Stimulated activated CD4-positive, alpha-beta T cell treated with anti-CD3 and anti-CD28 coated beads, Interleukin-1b, Interleukin-23, amount 100 ng/mL, for 48 hours (primary cell): ENCODE measurements at regions not wholly inside any gene's neighbourhood (a gene's known extent, or its start where the extent isn't known, plus 50 kb on each side); places are given as distances from the start of the nearest gene placed in this dataset.
"Not testable (repeated sequence)": the region's sequence is repeated elsewhere in the genome, so short reads cannot be mapped to it uniquely, and the experiment has no call there.

Experiments used
- DNase-seq: peaks from one replicate; pipeline ENCODE4 v3.0.0-alpha.2; 2020

- no peak for DNase-seq
Observed at GRCh38 chr4:17232566-17233253, 279.2 kb downstream of the QDPR start.

GRCh38 chr4:17231880-17232475, 279.9 kb downstream of the QDPR start:
- not testable (repeated sequence) for DNase-seq

GRCh38 chr4:17230727-17231126, 281.2 kb downstream of the QDPR start:
- DNase-seq, result no peak

GRCh38 chr4:17220816-17221215, 291.1 kb downstream of the QDPR start:
- no peak for DNase-seq

GRCh38 chr4:17218786-17219185, 293.1 kb downstream of the QDPR start:
- no peak for DNase-seq

GRCh38 chr4:17206829-17207801, 304.8 kb downstream of the QDPR start:
- DNase-seq, result no peak

- no peak for DNase-seq
Observed at GRCh38 chr4:17204908-17205307, 306.5 kb upstream of the LDB2 start.

- DNase-seq, result no peak
Observed at GRCh38 chr4:17203797-17204196, 305.4 kb upstream of the LDB2 start.

- no peak for DNase-seq
Observed at GRCh38 chr4:17197070-17197469, 298.6 kb upstream of the LDB2 start.

- DNase-seq, result no peak
Observed at GRCh38 chr4:17195461-17196275, 297.2 kb upstream of the LDB2 start.

GRCh38 chr4:17194586-17194985, 296.1 kb upstream of the LDB2 start:
- no peak for DNase-seq

GRCh38 chr4:17189759-17190158, 291.3 kb upstream of the LDB2 start:
- no peak for DNase-seq

- DNase-seq, result no peak
Observed at GRCh38 chr4:17189401-17189720, 290.9 kb upstream of the LDB2 start.

- DNase-seq, result no peak
Observed at GRCh38 chr4:17188547-17189400, 290.3 kb upstream of the LDB2 start.

- no peak for DNase-seq
Observed at GRCh38 chr4:17188125-17188524, 289.7 kb upstream of the LDB2 start.

GRCh38 chr4:17187003-17187402, 288.6 kb upstream of the LDB2 start:
- DNase-seq, result no peak

GRCh38 chr4:17182888-17183287, 284.4 kb upstream of the LDB2 start:
- DNase-seq, result no peak

GRCh38 chr4:17174751-17175150, 276.3 kb upstream of the LDB2 start:
- no peak for DNase-seq

- no peak for DNase-seq
Observed at GRCh38 chr4:17173300-17173699, 274.9 kb upstream of the LDB2 start.

GRCh38 chr4:17170131-17170530, 271.7 kb upstream of the LDB2 start:
- no peak for DNase-seq

- DNase-seq, result no peak
Observed at GRCh38 chr4:17169699-17170098, 271.3 kb upstream of the LDB2 start.

GRCh38 chr4:17168571-17168970, 270.1 kb upstream of the LDB2 start:
- DNase-seq, result no peak
